ENCODE measurements at regions not wholly inside any gene's neighbourhood (a gene's known extent, or its start where the extent isn't known, plus 50 kb on each side); places are given as distances from the start of the nearest gene placed in this dataset.

DNA sequence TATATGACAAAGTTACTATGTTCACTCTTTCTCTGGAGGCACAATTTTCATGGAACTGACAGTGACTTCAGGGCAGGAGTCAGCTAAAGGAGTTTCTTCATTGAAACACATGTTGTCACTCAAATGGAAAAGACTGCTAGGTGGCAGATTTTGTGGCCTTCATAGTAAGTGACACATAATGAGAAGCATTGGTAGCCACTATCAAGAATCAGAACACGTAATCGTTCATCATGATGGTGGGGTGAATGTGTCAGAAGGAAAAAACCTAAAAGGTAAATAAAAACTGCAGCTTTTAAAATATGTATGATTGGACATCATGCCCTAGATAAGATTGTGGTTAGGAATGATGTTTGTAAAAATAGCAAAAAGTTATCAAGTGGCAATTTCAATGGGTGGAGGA lies 1491.0 kb downstream of the SI start:
- Histone ChIP-seq H3K4me2 (no peak overlapping the region), H3K27ac (no peak overlapping the region), H3K4me1 (no peaks in the 10 kb centered on the region), H3K4me3 (no peak overlapping the region), H4K20me1 (no peaks in the 10 kb centered on the region), H3K27me3 (no peaks in the 10 kb centered on the region), H3K36me3 (no peaks in the 10 kb centered on the region), H3K9me3 (peaks cover 6% of the 10 kb centered on the region), H3K9ac (no peak overlapping the region)
- TF ChIP-seq Cebpa-rat (IDR thresholded peaks at IDR 0.05) = no peak

GRCh38 chr3:163582967-163583366 lies 1495.3 kb downstream of the SI start:
- Histone ChIP-seq H3K4me2 (no peak overlapping the region), H3K4me1 (no peaks in the 10 kb centered on the region), H3K4me3 (no peak overlapping the region), H3K9ac (no peak overlapping the region), H3K36me3 (no peaks in the 10 kb centered on the region), H3K9me3 (peaks cover 6% of the 10 kb centered on the region), H3K27me3 (no peaks in the 10 kb centered on the region), H3K27ac (no peak overlapping the region), H4K20me1 (no peaks in the 10 kb centered on the region)
- TF ChIP-seq Cebpa-rat (IDR thresholded peaks at IDR 0.05) = no peak

DNA sequence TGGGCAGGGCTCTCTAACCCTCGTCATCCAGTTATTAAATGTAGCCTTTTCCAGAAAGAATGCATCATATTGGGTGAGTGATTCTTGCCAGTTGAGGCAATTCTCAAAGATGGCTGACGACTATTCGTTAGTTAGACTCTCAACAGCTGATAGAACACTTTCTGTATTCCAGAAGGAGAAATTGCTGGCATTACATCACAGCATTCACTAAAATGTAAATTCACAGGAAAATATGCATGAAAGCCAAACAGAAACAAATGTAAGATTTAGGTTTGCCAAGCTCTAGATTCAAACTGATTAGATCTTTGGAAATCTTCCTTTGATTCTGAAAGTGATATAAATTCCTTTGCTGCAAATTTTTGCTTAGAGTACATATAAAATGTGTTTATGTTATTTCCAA lies 1501.0 kb downstream of the SI start:
- H3K36me3 ChIP-seq = no peaks in the 10 kb centered on the region
- H3K9me3 ChIP-seq = peaks cover 5% of the 10 kb centered on the region
- no peak overlapping the region for H3K4me3 ChIP-seq
- TF ChIP-seq Cebpa-rat (IDR thresholded peaks at IDR 0.05) = no peak
- no peak overlapping the region for H3K27ac ChIP-seq
- no peaks in the 10 kb centered on the region for H3K4me1 ChIP-seq
- no peaks in the 10 kb centered on the region for H4K20me1 ChIP-seq
- H3K27me3 ChIP-seq = no peaks in the 10 kb centered on the region
- H3K4me2 ChIP-seq = no peak overlapping the region
- no peak overlapping the region for H3K9ac ChIP-seq

DNA sequence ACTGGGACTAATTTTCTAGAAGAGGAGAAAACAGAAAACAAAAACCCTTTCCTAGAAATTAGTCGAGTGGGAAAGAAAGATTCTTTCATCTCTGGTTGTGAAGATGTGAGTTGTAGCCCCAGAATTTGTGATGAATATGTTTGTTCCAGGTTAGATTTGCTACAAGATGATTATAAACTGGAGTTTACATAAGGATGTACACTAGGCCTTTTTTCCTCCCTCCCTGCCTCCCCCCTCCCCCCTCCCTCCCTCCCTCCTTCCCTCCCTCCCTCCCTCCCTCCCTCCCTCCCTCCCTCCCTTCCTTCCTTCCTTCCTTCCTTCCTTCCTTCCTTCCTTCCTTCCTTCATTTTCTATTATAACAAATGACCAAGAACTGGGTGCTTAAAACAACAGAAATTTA lies 1502.0 kb downstream of the SI start:
- Histone ChIP-seq H3K36me3 (no peaks in the 10 kb centered on the region), H3K27ac (no peak overlapping the region), H3K4me2 (no peak overlapping the region), H3K4me1 (no peaks in the 10 kb centered on the region), H3K9ac (no peak overlapping the region), H4K20me1 (no peaks in the 10 kb centered on the region), H3K4me3 (no peak overlapping the region), H3K9me3 (peaks cover 9% of the 10 kb centered on the region), H3K27me3 (no peaks in the 10 kb centered on the region)
- no peak for TF ChIP-seq Cebpa-rat (IDR thresholded peaks at IDR 0.05)

DNA sequence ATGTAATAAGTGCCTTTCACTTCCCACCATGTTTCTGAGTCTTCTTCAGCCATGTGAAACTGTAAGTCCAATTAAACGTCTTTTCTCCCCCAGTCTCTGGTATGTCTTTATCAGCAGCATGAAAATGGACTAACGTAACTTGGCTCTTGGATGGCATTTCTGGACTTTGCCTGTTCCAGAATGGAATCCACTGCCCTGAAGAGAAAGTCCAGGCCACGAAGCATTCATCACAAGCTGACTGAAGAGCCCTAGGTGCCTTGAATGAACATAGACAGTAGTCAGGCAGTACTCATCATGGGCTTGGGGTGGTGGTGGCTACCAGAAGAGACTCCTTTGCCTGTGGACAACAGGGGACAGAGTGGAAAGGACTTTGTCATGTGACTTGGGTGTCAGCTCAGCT lies 1505.0 kb downstream of the SI start:
- Histone ChIP-seq H3K4me3 (no peak overlapping the region), H3K9ac (no peak overlapping the region), H3K27me3 (no peaks in the 10 kb centered on the region), H3K4me2 (no peak overlapping the region), H3K27ac (no peak overlapping the region), H3K36me3 (no peaks in the 10 kb centered on the region), H3K4me1 (no peaks in the 10 kb centered on the region), H3K9me3 (peaks cover 9% of the 10 kb centered on the region), H4K20me1 (no peaks in the 10 kb centered on the region)
- TF ChIP-seq Cebpa-rat (IDR thresholded peaks at IDR 0.05) = no peak

- TF ChIP-seq Cebpa-rat (IDR thresholded peaks at IDR 0.05) = no peak
- no peak overlapping the region for H3K4me3 ChIP-seq
- H3K36me3 ChIP-seq = no peaks in the 10 kb centered on the region
- no peaks in the 10 kb centered on the region for H4K20me1 ChIP-seq
- no peaks in the 10 kb centered on the region for H3K27me3 ChIP-seq
- peaks cover 9% of the 10 kb centered on the region for H3K9me3 ChIP-seq
- H3K4me2 ChIP-seq = no peak overlapping the region
- H3K27ac ChIP-seq = no peak overlapping the region
- H3K4me1 ChIP-seq = no peaks in the 10 kb centered on the region
- no peak overlapping the region for H3K9ac ChIP-seq
Measured at GRCh38 chr3:163572856-163573255, 1505.4 kb downstream of the SI start.

DNA sequence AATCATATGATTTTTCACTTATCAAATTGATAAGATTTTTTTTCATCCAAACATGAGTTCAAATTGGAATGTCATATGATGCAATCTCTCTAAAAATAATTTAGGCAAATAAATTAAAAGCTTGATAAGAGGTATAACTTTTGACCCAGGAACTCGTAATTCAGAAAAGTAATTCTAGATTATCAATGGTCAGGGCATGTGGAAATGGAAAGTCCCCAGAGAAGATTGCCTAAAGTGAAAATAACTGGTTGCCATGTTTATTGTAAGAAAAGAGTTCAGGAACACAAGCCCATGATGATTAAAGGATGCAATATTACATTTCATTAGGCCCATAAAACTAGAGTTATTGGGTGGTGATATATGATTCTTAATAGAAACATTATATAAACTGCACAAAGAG lies 1514.8 kb downstream of the SI start:
- H4K20me1 ChIP-seq = no peaks in the 10 kb centered on the region
- no peak overlapping the region for H3K27ac ChIP-seq
- H3K27me3 ChIP-seq = no peaks in the 10 kb centered on the region
- TF ChIP-seq Cebpa-rat (IDR thresholded peaks at IDR 0.05) = no peak
- H3K9me3 ChIP-seq = peaks cover 3% of the 10 kb centered on the region; the same call in 1 of the 2 replicates
- no peaks in the 10 kb centered on the region for H3K4me1 ChIP-seq
- no peak overlapping the region for H3K4me2 ChIP-seq
- H3K9ac ChIP-seq = no peak overlapping the region
- H3K4me3 ChIP-seq = no peak overlapping the region
- no peaks in the 10 kb centered on the region for H3K36me3 ChIP-seq

DNA sequence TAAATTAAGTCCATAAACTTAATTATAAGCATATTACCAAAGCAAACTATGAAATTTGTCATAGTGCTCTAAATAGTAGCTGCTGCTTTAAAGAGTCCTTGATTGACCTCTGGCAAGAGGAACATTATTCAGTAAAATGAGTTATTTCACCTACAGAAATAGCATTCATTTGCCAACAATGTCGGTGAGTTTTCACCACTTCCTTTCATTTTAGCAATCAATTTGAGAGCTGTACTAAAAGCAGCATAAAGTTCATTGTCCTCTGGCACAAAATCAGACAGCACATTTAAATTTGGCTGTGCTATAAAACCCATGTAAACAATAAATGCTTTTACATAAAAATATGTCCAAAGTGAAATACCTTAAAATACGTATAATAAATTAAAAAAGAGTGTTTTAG lies 1515.7 kb downstream of the SI start:
- Histone ChIP-seq H3K9ac (no peak overlapping the region), H4K20me1 (no peaks in the 10 kb centered on the region), H3K9me3 (peaks cover 3% of the 10 kb centered on the region; the same call in 1 of the 2 replicates), H3K27me3 (no peaks in the 10 kb centered on the region), H3K4me3 (no peak overlapping the region), H3K4me2 (no peak overlapping the region), H3K27ac (no peak overlapping the region), H3K36me3 (no peaks in the 10 kb centered on the region), H3K4me1 (no peaks in the 10 kb centered on the region)
- no peak for TF ChIP-seq Cebpa-rat (IDR thresholded peaks at IDR 0.05)

DNA sequence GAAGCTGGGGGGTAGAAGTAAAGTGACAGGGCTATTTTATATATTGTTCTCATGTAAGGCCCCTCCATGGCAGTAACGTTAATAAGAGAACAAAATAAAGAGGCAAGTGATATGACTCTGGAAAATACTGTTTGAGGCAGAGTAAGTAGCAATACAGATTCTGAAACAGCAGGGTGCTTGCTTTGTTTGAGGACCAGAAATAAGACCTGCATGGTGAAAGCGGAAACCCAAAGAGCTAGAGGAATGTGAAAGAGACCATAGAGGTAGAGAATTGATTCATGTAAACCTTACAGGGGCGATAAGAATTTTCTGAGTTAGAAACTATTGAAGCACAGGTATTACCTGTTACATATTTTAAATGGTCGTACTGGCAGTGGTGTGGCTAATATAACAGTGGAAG lies 1517.1 kb downstream of the SI start:
- H3K27ac ChIP-seq = no peak overlapping the region
- no peak for TF ChIP-seq Cebpa-rat (IDR thresholded peaks at IDR 0.05)
- H4K20me1 ChIP-seq = no peaks in the 10 kb centered on the region
- H3K4me1 ChIP-seq = no peaks in the 10 kb centered on the region
- H3K4me2 ChIP-seq = no peak overlapping the region
- H3K27me3 ChIP-seq = no peaks in the 10 kb centered on the region
- H3K4me3 ChIP-seq = no peak overlapping the region
- H3K36me3 ChIP-seq = no peaks in the 10 kb centered on the region
- H3K9ac ChIP-seq = no peak overlapping the region
- H3K9me3 ChIP-seq = peaks cover 3% of the 10 kb centered on the region; the same call in 1 of the 2 replicates

DNA sequence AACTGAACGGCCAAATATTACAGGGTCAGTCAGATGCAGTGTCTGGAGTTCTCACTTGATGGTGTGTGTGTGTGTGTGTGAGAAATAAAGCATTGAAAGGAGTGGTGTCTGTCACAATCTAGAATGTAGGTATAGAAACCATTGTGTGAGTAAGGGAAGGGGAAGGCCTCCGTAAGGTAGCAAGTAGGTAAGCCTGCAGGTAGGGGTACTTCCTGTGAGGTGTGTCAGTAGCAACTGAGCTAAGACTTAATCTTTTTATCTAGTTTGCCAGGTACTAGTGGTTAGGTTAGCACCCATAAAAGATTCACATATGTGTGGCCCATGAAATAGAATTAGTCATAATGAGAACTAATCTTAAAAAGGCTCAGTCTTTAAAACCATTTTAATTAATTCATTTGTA lies 1517.8 kb downstream of the SI start:
- Histone ChIP-seq H3K27ac (no peak overlapping the region), H3K9me3 (peaks cover 3% of the 10 kb centered on the region; the same call in 1 of the 2 replicates), H3K4me2 (no peak overlapping the region), H3K27me3 (no peaks in the 10 kb centered on the region), H3K4me1 (no peaks in the 10 kb centered on the region), H3K36me3 (no peaks in the 10 kb centered on the region), H3K9ac (no peak overlapping the region), H4K20me1 (no peaks in the 10 kb centered on the region), H3K4me3 (no peak overlapping the region)
- no peak for TF ChIP-seq Cebpa-rat (IDR thresholded peaks at IDR 0.05)

DNA sequence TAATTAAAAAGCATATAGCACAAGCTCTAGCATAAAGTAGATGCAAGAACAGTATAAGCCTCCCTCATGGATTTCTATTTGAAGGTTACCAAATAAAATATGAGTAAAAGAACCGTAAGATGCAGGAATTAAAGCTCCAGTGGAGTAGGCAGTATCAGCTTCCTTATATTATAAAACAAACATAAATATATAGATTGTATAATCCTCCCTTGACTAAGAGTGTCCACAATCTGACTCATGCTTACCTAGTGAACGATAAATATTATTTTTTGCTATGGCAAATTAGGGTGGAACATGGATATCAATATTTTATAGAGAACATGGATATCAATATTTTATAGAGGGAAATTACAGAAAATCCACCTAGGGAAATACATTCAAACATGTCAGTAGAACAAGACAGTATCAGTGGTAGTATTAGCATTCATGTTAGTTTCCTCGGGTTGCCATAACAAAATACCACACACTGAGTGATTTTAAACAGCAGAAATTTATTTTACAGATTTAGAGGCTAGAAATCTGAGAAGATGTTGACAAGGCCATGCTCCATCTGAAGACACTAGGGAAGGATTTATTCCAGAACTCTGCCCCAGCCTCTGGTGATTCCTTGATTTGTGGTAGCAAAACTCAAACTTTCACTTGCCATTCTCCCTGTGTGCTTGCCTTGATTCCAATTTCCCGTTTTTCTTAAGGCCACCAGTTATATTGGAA lies 1521.3 kb downstream of the SI start:
- Histone ChIP-seq H4K20me1 (no peaks in the 10 kb centered on the region), H3K4me2 (no peak overlapping the region), H3K4me3 (no peak overlapping the region), H3K9me3 (peaks cover 8% of the 10 kb centered on the region), H3K9ac (no peak overlapping the region), H3K27me3 (no peaks in the 10 kb centered on the region), H3K27ac (no peak overlapping the region), H3K36me3 (no peaks in the 10 kb centered on the region), H3K4me1 (no peaks in the 10 kb centered on the region)
- TF ChIP-seq Cebpa-rat (IDR thresholded peaks at IDR 0.05) = no peak

Measured in BLaER1 (cell line).